SU-DHL-6 (cell line): ENCODE measurements at regions not wholly inside any gene's neighbourhood (a gene's known extent, or its start where the extent isn't known, plus 50 kb on each side); places are given as distances from the start of the nearest gene placed in this dataset.

ENCODE experiments used
- H2AFZ ChIP-seq: fragments of 200-600 bp; sonication (generic); 2 replicates; pipeline ENCODE4 v1.6.1; 2014; ENCODE audit warnings: low read depth, mild to moderate bottlenecking, moderate library complexity, mixed read lengths, antibody characterized with exemption, low read length; ENCODE audit not compliant: severe bottlenecking
- H3F3A ChIP-seq: fragments of 200-600 bp; shearing (Covaris generic); 2 replicates; pipeline ENCODE4 v1.6.0; 2016; ENCODE audit warnings: antibody characterized with exemption, mild to moderate bottlenecking; ENCODE audit not compliant: insufficient read depth
- H3K27ac ChIP-seq: fragments of 200-600 bp; sonication (generic); 2 replicates; pipeline ENCODE4 v1.5.1; 2016; ENCODE audit warnings: low read depth, mild to moderate bottlenecking, low read length, moderate library complexity, mixed read lengths
- H3K27me3 ChIP-seq: fragments of 200-600 bp; sonication (generic), shearing (Covaris generic); 2 replicates; pipeline ENCODE4 v1.6.0; 2014; ENCODE audit warnings: mild to moderate bottlenecking, low read length
- H3K36me3 ChIP-seq: fragments of 200-600 bp; sonication (generic); 2 replicates; pipeline ENCODE4 v1.6.1; 2014; ENCODE audit warnings: mild to moderate bottlenecking, low read length, mixed read lengths
- H3K4me2 ChIP-seq: fragments of 300-600, 200-600 bp; shearing (Covaris generic), sonication (generic); 2 replicates; pipeline ENCODE4 v1.6.0; 2014; ENCODE audit warnings: low read length, low read depth, mild to moderate bottlenecking; ENCODE audit not compliant: poor library complexity, severe bottlenecking
- H3K4me3 ChIP-seq: fragments of 200-600 bp; sonication (generic); 2 replicates; pipeline ENCODE4 v1.5.1; 2014; ENCODE audit warnings: antibody characterized with exemption, low read length, mild to moderate bottlenecking, mixed read lengths; ENCODE audit not compliant: insufficient read depth, poor library complexity, severe bottlenecking
- H3K79me2 ChIP-seq: fragments of 200-600 bp; sonication (generic); 2 replicates; pipeline ENCODE4 v1.6.1; 2014; ENCODE audit warnings: mild to moderate bottlenecking, low read length, moderate library complexity; ENCODE audit not compliant: insufficient read depth
- H3K9ac ChIP-seq: fragments of 200-600 bp; sonication (generic); 2 replicates; pipeline ENCODE4 v1.7.0; 2014; ENCODE audit warnings: mild to moderate bottlenecking, low read length
- H3K9me2 ChIP-seq: fragments of 200-600 bp; sonication (generic); replicated peaks from 2 replicates; pipeline ENCODE4 v1.6.1; 2014; ENCODE audit warnings: low read length; ENCODE audit not compliant: insufficient read depth
- H3K9me3 ChIP-seq: fragments of 200-600 bp; sonication (generic); 2 replicates; pipeline ENCODE4 v1.6.1; 2014; ENCODE audit warnings: low read length, mixed read lengths; ENCODE audit not compliant: insufficient read depth
- H4K20me1 ChIP-seq: fragments of 200-600 bp; sonication (generic); 2 replicates; pipeline ENCODE4 v1.6.1; 2014; ENCODE audit warnings: low read depth, mild to moderate bottlenecking, antibody characterized with exemption, low read length, moderate library complexity, mixed read lengths
- EZH2phosphoT487 ChIP-seq: fragments of 200-600 bp; sonication (generic), shearing (Covaris generic); conservative IDR thresholded peaks from 2 replicates; pipeline ENCODE4 v1.6.1; 2018; ENCODE audit warnings: mild to moderate bottlenecking, antibody characterized with exemption, low read length, moderate library complexity, mixed read lengths
- TF ChIP-seq, protein P1 (sequence below): fragments of 200-600 bp; sonication (generic); IDR thresholded peaks from one replicate; pipeline ENCODE4 v1.5.1; 2017; ENCODE audit warnings: antibody characterized with exemption, mild to moderate bottlenecking, low read length, moderate library complexity; ENCODE audit not compliant: insufficient read depth, poor library complexity, severe bottlenecking

DNA sequence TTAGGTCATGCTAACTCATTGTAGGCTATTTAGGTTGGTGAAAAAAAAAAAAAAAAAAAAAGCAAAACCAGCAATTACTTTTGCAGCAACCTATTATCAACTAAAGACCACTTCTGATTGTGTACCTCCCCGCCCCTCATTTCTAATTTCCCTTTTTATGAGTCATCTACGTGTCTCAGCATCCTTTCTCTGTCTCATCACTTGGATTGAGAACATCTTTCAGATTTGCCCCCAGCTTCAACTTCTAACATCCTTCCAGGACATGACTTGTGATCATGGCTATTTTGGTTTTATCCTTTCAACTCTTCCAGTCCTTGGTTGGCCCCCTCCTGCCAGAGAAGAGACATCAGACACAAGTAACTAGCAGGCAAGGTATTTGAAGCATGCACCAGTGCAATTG, 156.7 kb upstream of the CCN2 start:
- no peaks in the 10 kb centered on the region for H3K9me3 ChIP-seq
- H3K9ac ChIP-seq = no peak overlapping the region
- H3K27me3 ChIP-seq = no peaks in the 10 kb centered on the region
- H3K79me2 ChIP-seq = no peaks in the 10 kb centered on the region
- H3F3A ChIP-seq = no peaks in the 10 kb centered on the region
- H3K4me2 ChIP-seq = no peak overlapping the region
- no peaks in the 10 kb centered on the region for H3K9me2 ChIP-seq
- no peak overlapping the region for H3K27ac ChIP-seq
- H3K4me3 ChIP-seq = no peak overlapping the region
- H3K36me3 ChIP-seq = no peaks in the 10 kb centered on the region
- no peak for TF ChIP-seq EZH2phosphoT487
- TF ChIP-seq, protein P1, sequence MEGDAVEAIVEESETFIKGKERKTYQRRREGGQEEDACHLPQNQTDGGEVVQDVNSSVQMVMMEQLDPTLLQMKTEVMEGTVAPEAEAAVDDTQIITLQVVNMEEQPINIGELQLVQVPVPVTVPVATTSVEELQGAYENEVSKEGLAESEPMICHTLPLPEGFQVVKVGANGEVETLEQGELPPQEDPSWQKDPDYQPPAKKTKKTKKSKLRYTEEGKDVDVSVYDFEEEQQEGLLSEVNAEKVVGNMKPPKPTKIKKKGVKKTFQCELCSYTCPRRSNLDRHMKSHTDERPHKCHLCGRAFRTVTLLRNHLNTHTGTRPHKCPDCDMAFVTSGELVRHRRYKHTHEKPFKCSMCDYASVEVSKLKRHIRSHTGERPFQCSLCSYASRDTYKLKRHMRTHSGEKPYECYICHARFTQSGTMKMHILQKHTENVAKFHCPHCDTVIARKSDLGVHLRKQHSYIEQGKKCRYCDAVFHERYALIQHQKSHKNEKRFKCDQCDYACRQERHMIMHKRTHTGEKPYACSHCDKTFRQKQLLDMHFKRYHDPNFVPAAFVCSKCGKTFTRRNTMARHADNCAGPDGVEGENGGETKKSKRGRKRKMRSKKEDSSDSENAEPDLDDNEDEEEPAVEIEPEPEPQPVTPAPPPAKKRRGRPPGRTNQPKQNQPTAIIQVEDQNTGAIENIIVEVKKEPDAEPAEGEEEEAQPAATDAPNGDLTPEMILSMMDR = no peak
- no peaks in the 10 kb centered on the region for H4K20me1 ChIP-seq
- no peak overlapping the region for H2AFZ ChIP-seq

DNA sequence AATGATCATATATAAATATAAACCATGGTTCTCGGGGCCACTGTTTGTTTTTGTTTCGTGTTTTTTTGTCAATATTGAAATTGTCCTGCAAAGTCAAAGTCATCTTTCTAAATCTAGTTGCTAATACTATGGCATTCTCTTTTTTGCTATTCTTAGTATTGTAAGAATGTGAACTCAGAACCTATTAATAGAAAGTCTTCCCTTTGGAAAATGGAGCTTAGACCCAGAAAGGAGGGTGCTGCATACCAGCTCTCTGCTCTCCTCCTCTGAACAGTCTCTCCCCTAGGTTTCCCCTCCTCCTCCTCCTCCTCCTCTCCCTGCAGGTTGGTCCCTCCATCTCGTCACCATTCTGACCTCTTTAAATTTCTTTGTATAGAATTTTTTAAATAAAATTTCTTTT, 150.4 kb upstream of the CCN2 start:
- Histone ChIP-seq H2AFZ (no peak overlapping the region), H4K20me1 (no peaks in the 10 kb centered on the region), H3K36me3 (no peaks in the 10 kb centered on the region), H3K9ac (no peak overlapping the region), H3K9me2 (no peaks in the 10 kb centered on the region), H3K27ac (no peak overlapping the region), H3F3A (no peaks in the 10 kb centered on the region), H3K9me3 (no peaks in the 10 kb centered on the region), H3K4me3 (no peak overlapping the region), H3K79me2 (no peaks in the 10 kb centered on the region), H3K27me3 (no peaks in the 10 kb centered on the region), H3K4me2 (no peak overlapping the region)
- TF ChIP-seq, protein P1 = no peak
- no peak for TF ChIP-seq EZH2phosphoT487

DNA sequence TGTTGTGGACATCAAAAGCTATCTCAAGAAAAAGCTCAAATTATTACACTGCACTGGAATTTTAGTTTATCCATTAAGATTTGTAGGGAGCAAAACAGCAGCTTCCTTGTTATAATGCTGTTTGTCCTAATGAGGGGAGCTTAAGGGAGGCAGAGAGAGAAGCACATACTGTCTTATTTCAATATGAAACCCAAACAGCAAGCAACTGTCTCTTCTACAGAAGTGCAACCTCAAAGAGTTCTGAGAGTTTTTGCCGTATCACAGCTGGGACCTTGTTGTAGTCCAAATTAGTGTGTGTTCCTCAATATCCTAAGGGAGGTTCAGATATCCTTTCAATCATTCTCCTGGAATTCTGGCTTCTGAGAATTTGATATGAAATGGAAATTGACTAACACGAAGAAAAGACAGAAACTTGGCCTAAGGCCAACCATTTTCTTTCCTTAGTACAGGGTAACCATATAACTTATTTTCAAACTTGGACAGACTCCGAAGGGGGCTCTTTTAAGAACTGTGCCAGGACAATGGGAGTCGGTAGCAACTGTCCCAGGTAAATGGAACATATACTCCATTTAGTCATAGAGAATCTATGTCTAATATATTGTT, 149.3 kb upstream of the CCN2 start:
- no peak for TF ChIP-seq EZH2phosphoT487
- TF ChIP-seq, protein P1 = no peak
- no peaks in the 10 kb centered on the region for H3K27me3 ChIP-seq
- no peak overlapping the region for H3K9ac ChIP-seq
- no peaks in the 10 kb centered on the region for H3F3A ChIP-seq
- H3K36me3 ChIP-seq = no peaks in the 10 kb centered on the region
- H3K9me2 ChIP-seq = no peaks in the 10 kb centered on the region
- H4K20me1 ChIP-seq = no peaks in the 10 kb centered on the region
- no peak overlapping the region for H2AFZ ChIP-seq
- no peak overlapping the region for H3K4me2 ChIP-seq
- H3K79me2 ChIP-seq = no peaks in the 10 kb centered on the region
- no peak overlapping the region for H3K4me3 ChIP-seq
- no peaks in the 10 kb centered on the region for H3K9me3 ChIP-seq
- no peak overlapping the region for H3K27ac ChIP-seq
